ENCODE measurements at regions not wholly inside any gene's neighbourhood (a gene's known extent, or its start where the extent isn't known, plus 50 kb on each side); places are given as distances from the start of the nearest gene placed in this dataset.
"Not testable (repeated sequence)": the region's sequence is repeated elsewhere in the genome, so short reads cannot be mapped to it uniquely, and the experiment has no call there.

DNA sequence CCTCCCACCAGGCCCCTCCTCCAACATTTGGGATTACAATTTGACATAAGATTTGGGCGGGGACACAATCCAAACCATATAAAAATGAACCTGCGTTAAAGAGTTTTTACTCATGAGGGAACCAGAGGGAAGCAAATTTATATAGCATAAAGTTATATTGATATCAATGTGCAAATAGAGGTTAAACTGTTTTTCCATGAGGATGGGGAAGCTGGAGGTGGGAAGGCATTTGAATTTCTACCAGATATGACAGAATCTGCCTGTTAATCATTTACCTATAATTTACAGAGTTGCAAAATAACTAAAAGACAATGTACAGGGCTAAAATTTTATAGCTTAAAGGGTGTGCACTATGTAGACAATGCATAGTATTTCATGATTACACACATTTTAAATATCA, 322.0 kb upstream of the FKBP1C start:
- no peak for DNase-seq

- DNase-seq = peak in 1 of 51 donors; percentile 1
Measured at GRCh38 chr6:62891065-62891647, 320.1 kb upstream of the FKBP1C start.

- DNase-seq = no peak
Measured at GRCh38 chr6:62894114-62894513, 317.2 kb upstream of the FKBP1C start.

DNA sequence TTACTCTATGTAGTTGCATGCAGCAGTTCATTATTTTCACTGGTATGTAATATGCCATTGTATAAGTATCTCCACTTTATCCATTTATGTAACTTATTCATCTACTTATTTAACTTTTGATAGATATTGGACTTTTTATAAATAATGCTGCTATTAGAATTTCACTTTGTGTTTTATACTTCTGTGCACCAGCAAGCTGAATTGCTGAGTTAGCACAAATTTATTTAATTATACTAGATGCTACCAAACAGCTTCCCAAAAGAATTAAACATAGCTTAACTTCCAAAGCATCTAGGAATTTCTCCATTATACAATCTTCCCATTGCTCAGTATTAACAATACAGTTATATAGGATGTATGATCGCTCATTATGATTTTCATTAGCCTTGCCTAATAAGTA, 308.0 kb upstream of the FKBP1C start:
- no peak for DNase-seq

DNA sequence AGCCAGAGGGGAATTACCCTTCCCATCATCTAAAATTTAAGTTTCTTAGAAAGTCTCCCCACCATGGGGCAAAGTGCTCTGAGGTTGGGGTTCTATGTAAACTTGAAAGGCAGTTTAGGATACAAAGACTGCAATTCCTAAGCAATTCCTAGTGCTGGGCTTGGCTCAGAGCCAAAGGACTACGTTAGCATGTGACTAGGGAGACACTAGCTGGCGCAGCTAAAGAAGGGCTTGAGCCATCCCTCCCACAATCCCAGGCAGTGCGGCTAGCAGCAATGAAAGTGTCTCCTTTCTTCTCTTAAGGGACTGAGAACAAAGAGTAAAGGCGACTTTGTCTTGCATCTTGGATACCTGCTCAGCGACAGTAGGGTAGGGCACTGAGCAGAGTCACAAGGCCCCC, 306.6 kb upstream of the FKBP1C start:
- DNase-seq = no peak

DNA sequence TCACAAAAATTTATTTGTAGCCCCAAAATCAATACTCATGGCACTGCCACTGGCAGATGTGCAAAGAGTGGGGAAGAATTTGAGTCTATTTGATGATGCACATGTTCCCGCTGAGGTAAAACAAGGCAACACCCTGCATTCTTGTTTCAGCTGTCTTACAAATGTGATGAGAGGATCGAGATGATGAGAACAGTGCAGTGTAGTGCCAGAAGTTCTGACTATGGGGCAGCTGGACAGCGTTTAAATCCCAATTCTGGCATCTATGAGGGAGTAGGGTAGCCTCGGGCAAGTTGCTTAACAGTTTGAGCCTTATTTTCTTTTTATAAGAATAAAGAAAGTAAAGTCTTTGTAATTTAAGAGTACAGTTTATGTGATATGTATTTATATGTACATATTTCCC, 296.7 kb upstream of the FKBP1C start:
- DNase-seq = no peak

GRCh38 chr6:62923728-62924127, 287.5 kb upstream of the FKBP1C start:
- no peak for DNase-seq

- DNase-seq = no peak
Measured at GRCh38 chr6:62940848-62941247, 270.4 kb upstream of the FKBP1C start.

GRCh38 chr6:62942000-62942399, 269.3 kb upstream of the FKBP1C start:
- no peak for DNase-seq

GRCh38 chr6:62968834-62969233, 242.4 kb upstream of the FKBP1C start:
- no peak for DNase-seq

DNA sequence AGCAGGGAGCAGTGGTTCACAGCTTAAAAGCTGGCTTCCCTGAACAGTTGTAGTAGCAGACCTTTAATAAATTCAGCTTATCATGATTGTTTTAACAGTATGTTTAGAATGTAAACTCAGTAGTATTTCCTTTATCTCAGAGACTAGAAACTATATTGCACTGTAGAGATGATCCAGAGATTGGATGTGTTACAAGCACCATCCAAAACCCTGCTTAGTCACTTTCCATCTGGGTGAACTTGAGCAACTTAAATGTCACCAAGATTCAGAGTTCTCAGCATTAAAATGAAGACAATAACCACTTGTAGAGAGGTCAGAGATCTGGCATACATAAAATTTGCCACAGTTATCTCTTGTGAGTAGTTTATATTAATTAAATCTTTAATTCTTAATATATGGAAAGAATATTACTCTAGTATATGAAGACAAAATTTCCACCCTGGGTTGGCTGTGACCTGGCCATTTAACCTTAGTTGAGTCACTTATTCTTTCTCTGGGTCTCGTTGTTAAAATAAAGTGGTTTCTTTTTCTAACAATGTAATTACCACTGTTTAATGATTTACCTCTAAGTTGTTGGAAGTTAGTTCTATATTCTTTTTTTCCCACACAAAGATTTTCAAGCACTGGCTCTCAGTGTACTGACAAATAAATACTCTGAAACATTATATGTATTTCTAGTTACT, 239.2 kb upstream of the FKBP1C start:
- no peak for DNase-seq

DNA sequence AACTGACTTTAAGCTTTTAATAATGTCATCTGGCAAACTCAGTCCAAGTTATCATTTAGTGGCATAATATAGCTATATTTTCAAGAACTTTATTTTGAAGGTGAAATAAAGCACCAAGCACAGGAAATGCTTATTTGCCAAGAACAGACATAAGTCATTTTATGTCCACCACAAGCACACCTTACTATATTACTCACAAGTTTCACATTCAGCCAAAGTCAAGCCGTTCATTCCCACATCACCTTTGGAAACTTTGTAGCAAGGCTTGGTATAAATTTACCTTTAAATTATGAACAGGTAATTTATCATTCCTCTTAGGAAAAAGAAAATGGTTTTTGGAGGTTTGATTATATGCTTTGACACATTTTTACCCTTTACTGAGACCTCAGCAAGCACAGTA, 236.8 kb upstream of the FKBP1C start:
- no peak for DNase-seq

DNA sequence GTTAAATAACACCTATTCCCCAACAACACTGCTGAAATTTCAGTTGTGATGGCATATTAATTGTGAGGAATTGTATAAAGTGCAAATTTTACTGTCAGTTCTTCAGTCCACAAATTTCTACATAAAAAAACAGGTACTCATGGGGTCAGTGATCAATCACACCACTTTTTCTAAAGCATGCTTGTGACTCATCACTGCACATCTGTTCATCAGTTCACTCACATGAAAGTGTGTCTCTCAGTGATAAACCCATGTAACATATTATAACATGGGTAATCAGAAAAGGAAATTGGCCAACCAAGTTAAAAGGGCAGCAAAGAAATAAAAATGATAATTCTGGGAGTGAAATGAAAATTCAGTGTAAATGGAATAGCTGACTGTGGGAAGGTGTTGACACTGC, 234.7 kb upstream of the FKBP1C start:
- no peak for DNase-seq

- DNase-seq = no peak
Measured at GRCh38 chr6:62978920-62979319, 232.3 kb upstream of the FKBP1C start.

DNA sequence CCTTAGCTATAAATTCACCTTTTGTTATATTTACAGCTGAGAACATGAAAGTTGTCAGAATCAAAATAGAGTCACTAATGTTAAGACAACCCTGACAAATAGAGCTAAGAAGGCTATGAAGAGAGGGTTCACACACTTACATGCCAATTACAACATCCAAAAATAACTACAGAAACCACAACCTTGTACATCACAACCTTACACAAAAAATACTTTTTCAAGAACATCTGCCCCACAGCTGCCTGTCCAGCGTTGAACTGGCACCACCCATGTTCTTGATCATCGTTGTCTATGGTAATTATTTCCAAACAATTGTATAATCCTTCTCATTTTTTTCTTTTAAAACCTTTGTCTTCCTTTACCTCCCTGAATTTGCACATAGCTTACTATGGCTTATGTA, 231.2 kb upstream of the FKBP1C start:
- no peak for DNase-seq

- DNase-seq = no peak
Measured at GRCh38 chr6:62980724-62981123, 230.5 kb upstream of the FKBP1C start.

- no peak for DNase-seq
Measured at GRCh38 chr6:62982951-62983350, 228.3 kb upstream of the FKBP1C start.

DNA sequence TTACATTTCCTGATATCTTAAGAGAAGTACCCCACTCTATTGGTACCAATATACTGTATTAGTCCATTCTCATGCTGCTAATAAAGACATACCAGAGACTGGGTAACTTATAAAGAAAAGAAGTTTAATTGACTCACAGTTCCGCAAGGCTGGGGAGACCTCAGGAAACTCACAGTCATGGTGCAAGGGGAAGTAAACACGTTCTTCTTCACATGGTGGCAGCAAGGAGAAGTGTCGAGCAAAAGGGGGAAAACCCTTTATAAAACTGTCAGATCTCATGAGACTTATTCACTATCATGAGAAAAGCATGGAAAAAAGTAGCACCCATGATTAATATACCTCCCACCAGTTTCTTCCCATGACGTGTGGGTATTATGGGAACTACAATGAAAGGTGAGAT, 219.6 kb upstream of the FKBP1C start:
- not testable (repeated sequence) for DNase-seq

- DNase-seq = no peak
Measured at GRCh38 chr6:62993951-62994350, 217.3 kb upstream of the FKBP1C start.

DNA sequence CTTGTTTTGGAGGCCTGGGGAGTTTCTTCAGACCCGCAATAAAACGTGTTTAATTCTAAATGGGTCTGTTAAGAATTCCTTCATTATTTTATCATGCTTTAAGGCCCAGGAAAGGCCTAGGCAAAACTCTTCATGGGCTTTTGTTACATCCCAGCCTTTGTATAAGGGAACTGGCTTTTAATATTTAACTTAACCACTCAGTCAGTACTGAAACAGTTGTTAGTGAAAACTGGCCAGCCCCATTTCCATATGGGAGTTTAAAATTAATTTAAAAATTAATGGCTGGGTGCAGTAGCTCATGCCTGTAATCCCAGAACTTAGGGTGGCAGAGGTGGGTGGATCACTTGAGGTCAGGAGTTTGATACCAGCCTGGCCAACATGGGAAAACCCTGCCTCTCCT, 213.2 kb upstream of the FKBP1C start:
- no peak for DNase-seq

GRCh38 chr6:62999242-62999641, 212.0 kb upstream of the FKBP1C start:
- not testable (repeated sequence) for DNase-seq

- DNase-seq = no peak
Measured at GRCh38 chr6:62999796-63000195, 211.5 kb upstream of the FKBP1C start.

GRCh38 chr6:63006018-63006417, 205.3 kb upstream of the FKBP1C start:
- not testable (repeated sequence) for DNase-seq

DNA sequence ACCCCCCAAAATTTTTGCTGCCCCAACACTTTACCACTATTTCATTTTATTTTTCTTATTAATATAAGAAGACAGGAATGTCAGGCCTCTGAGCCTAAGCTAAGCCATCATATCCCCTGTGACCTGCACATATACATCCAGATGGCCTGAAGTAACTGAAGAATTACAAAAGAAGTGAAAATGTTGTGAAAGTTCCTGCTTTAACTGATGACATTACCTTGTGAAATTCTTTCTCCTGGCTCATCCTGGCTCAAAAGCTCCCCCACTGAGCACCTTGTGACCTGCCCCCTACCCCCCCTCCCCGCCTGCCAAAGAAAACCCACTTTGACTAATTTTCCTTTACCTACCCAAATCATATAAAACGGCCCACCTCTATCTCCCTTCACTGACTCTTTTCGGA, 200.3 kb upstream of the FKBP1C start:
- DNase-seq = not testable (repeated sequence)
